HG02759 (cell line): ENCODE measurements at regions not wholly inside any gene's neighbourhood (a gene's known extent, or its start where the extent isn't known, plus 50 kb on each side); places are given as distances from the start of the nearest gene placed in this dataset.

Experiments used
- ATAC-seq: cut with Tn5 transposase; IDR thresholded peaks from one replicate; pipeline ENCODE4 v1.9.1; 2021; ENCODE audit warnings: mild to moderate bottlenecking, moderate library complexity; ENCODE audit not compliant: unreplicated experiment

DNA sequence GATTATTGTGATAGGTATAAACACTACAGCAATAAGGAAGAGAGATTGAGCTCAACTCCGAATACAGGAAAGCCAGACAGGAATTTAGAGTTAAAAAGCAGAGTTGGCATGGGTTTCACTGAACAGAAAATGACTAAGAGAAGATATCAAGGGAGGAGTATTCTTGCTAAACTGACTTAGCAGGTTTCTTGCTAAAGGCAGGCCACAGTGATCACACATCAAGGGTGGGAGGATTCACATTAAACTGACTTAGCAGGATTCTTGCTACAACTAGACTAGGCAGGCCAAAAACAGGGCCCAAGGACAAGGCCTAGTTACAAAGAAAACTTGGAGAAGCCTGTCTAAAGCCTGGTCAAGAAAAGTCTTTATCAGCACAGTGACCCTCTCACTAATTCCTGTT is 195.1 kb downstream of the MAGEB5 start:
- no peak for ATAC-seq

DNA sequence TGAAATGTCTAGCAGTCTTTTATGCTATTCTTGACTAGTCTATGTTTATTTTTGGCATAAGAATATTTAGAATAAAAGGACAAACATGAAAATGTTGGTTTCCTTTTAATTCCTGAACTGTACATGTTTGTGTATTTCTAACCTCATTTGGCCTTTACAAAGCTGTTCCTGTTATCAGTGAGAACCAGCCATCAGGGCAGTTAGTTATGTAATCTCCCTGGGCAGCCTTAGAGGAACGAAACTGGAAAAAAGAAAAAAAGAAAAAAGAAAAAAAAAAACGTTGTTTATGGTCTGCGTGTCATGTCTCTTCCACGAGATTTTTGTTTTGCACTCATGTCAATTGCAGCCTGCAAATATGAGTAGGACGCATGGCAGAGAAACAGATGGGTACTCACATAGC is 193.7 kb downstream of the MAGEB5 start:
- no peak for ATAC-seq

DNA sequence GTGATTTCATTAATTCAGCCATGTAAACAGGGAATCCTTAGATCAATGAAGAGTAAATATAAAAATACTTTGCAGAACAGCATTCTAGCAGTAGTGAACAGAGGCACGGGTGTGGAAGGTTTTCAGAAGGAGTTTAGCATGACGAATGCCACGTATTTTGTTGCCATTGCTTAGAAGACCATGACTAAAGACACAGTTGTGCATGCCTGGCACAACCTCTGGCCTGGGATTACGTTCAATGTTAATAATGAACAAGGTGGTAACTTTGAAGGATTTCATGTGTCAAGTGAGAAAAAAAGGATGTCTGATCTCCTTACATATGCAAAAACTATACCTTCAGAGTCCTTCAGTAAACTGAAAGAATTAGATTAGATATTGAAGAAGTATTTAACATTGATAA is 171.9 kb downstream of the MAGEB5 start:
- ATAC-seq: no peak

DNA sequence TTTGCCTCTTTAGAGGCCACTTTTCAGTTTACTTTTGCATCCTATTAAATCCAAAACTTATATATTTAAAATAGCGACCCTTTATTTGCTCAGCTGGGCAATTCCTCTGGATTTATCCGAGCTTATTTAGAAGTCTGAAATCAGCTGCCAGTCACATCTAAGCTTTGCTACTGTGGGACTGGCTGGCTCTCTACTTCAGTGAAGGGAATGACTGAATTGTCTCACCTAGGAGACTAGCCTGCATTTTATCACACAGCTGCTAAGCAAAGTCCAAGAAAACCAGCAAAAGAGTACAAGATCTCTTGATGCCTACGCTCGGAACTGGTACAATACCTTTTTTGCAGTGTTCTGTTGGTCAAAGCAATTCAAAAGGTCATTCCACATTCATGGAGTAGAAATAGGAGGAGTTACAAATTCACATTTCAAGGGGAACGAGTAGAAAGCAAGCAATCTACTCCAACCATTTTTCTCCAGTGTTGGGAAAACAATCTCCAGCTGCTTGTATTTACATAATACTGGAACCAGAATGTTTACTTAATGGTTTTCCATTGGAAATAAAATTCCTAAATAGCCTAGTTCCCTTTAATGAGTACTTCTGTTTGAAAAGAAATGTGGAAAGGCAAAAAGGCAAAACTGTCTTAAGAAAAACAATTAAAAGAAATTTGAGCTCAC is 160.2 kb downstream of the MAGEB5 start:
- no peak for ATAC-seq

DNA sequence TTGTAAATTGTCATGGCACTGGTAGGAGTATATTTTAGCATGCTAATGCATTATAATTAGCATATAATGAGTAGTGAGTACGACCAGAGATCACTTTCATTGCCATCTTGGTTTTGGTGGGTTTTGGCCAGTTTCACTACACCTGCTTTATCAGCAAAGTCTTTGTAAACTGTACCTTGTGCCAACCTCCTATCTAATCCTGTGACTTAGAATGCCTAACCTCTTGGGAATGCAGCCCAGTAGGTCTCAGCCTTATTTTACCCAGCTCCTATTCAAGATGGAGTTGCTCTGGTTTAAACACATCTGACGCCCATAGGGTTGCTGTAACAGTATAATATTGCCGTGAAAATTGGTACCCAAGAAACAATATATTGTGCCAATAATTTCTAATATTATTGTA is 159.4 kb downstream of the MAGEB5 start:
- ATAC-seq: no peak

DNA sequence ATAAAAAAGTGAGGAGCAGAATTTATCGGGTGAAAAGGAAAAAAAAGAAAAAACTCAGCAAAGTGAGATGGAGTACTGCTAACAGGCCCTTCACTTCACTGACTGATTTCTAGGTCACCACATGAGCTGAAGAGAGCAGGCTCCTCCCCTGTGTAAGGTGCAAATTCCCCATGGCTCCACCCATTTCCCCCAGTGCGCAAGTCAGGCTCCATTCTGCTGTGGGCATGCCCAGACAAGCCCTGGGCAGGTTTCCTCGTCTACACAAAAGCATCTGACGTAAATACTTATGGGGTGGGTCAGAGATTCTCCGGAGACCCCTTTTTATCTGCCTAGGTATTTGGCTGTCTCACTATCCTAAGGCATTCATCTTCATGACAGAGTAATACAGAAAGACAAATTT is 157.9 kb downstream of the MAGEB5 start:
- no peak for ATAC-seq

DNA sequence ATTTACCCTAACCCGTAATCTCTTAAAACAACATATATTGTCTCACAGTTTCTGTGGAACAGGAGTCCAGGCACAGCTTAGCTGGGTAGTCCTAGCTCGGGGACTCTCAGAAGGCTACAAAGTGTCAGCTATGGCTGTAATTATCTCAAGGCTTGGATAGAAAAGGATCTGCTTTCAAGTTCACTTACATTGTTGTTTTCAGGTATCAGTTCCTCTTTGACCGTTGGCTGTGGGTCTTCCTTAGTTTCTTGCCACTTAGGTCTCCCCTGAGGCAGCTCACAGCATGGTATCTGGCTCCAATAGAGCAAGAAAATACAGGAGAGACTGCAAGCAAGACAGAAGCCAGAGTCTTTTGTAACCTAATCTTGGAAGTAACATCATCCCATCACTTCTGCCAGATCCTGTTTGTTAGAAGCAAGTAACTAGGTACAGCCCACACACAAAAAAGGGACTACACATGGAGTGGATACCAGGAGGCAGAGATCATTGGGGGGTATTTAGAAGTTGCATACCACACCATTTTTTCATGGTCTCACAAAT is 137.0 kb downstream of the MAGEB5 start:
- no peak for ATAC-seq

DNA sequence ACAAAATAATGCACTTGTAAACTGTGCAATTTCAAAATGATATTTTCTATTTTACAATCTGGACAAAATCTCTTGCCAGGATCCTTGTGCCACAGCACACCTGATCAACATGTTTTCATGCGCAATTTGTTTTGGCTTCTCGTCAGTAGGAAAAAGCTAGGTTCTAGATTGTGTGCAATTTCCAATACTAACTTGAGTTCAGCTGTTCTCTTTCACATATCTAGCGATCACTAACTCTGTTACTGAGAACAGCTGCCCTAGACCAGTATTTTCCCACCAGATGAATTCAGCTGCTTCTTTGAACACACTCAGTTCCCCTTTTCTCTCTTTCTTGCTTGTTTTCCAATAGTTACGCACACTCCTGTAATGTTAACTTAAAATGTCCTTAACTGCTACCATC is 131.2 kb downstream of the MAGEB5 start:
- no peak for ATAC-seq

DNA sequence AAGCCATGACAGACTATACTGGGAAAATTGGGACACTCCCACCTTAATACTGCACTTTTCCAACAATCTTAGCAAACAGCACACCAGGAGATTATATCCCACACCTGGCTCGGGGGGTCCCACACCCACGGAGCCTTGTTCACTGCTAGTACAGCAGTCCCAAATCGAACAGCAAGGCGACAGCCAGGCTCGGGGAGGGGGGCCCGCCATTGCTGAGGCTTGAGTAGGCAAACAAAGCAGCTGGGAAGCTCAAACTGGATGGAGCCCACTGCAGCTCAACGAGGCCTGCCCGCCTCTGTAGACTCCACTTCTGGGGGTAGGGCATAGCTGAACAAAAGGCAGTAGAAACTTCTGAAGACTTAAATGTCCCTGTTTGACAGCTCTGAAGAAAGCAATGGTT is 118.3 kb downstream of the MAGEB5 start:
- ATAC-seq: no peak

DNA sequence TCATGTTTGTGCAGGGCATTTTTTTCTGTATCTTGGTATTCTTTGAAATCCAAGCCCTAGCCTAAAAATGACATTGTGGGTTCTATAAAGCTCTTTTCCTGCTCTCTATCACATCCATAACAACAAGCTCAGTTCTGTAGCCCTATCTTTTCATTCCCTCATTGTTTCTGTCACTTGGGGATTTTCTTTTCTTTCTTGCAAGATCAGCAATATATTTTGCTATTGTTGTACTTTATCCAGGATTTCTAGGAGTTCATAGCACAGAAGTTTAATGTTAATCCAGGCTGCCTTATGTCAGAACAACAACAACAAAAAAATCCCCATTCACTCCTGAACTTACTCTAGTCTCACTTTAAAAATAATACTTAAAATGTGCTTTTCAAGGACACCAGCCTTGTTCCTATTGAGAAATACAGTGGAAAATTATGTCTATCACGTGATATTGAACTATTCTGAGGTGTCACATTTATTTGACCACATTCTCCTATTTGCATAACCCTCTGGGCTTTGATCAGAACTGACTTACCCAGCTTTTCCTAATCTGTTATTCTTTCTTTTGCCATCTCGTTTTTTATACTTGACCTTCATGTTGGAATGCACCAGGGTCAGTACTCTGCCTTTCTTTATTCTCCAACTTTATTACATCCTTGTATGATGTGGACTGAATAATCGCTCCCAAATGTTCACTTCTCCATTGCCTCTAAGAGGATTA is 112.8 kb downstream of the MAGEB5 start:
- ATAC-seq: no peak

DNA sequence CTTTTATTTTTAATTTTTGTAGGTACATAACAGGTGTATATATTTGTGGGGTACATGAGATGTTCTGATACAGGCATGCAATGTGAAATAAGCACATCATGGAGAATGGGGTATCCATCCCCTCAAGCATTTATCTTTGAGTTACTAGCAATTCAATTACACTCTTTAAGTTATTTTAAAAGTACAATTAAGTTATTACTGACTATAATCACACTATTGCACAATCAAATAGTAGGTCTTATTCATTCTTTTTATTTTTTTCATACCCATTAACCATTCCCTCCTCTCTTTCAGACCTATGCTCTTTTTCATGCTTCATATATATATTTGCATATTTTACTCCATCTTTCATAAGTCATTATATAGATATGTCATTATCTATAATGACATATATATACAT is 93.3 kb downstream of the MAGEB5 start:
- ATAC-seq: no peak

DNA sequence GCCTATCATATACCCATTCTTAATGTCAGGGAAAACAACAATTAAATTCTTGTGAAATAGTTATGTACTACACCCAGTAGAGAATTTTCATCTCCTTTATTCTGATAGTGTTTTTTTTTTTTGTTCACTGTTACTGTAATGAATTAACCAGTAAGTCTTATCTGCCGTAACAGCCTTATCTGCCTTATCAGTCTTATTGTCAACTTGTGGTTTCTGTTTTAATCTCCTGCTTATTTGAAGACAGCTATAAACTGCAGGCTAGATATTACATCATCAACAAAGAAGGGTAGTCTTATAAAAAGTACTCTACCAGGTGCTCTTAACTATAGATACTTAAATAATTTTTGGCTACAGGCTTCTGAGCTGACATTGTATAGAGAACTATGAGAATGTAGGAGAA is 79.5 kb downstream of the MAGEB5 start:
- ATAC-seq: no peak

DNA sequence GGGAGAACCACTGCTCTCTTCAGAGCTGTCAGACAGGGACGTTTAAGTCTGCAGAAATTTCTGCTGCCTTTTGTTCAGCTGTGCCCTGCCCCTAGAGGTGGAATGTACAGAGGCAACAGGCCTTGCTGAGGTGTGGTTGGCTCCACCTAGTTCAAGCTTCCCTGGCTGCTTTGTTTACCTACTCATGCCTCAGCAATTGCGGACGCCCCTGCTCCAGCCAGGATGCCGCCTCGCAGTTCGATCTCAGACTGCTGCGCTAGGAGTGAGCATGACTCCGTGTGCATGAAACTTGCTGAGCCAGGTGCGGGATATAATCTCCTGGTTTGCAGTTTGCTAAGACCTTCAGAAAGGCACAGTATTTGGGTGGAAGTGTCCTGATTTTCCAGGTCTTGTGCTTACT is 70.9 kb downstream of the MAGEB5 start:
- no peak for ATAC-seq
